DOHH2 (cell line): ENCODE measurements at regions not wholly inside any gene's neighbourhood (a gene's known extent, or its start where the extent isn't known, plus 50 kb on each side); places are given as distances from the start of the nearest gene placed in this dataset.

Experiments used
- EZH2phosphoT487 ChIP-seq: fragments of 200-600 bp; sonication (generic); IDR thresholded peaks from 2 replicates; pipeline ENCODE4 v1.6.1; 2017; ENCODE audit warnings: borderline replicate concordance, mild to moderate bottlenecking, antibody characterized with exemption, low read length, moderate library complexity, mixed read lengths
- TF ChIP-seq, protein P1 (sequence below): fragments of 200-600 bp; sonication (generic); IDR thresholded peaks from one replicate; pipeline ENCODE4 v1.5.1; 2014; ENCODE audit warnings: antibody characterized with exemption, mild to moderate bottlenecking, low read depth, low read length; ENCODE audit not compliant: poor library complexity, severe bottlenecking

DNA sequence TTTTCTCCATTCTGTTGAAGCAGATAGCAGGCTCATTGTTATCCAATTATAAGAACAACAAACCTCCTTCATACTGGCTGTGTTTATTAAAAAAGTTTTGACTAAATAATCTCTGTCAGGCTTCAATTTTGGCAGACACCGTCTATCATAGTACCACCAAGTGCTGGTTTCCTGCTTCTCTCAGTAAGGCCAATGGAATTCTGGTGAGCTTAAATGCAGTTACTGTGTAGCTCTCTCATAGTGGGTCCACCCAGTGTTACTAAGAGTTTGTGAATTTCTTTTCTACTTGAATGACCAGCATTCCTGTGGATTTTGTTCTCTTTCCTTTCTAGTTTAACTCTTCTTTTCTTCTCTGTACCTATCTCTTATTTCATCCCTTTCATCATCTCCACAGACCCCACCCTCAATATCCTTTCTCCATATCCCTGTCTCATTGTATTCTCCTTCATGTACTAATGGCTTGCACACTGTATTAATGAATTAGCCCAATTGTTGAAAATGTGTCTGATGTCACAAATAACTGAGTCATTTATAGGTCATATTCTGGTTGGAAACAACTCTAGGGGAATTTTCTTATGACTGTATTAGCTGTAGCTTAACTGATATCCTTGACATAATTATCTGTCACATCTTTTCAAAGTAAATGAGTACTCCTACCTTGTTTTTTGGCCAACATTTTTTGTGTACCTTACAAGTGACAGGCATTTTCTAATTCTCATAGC, 372.1 kb downstream of the FAT3 start:
- TF ChIP-seq, protein P1, sequence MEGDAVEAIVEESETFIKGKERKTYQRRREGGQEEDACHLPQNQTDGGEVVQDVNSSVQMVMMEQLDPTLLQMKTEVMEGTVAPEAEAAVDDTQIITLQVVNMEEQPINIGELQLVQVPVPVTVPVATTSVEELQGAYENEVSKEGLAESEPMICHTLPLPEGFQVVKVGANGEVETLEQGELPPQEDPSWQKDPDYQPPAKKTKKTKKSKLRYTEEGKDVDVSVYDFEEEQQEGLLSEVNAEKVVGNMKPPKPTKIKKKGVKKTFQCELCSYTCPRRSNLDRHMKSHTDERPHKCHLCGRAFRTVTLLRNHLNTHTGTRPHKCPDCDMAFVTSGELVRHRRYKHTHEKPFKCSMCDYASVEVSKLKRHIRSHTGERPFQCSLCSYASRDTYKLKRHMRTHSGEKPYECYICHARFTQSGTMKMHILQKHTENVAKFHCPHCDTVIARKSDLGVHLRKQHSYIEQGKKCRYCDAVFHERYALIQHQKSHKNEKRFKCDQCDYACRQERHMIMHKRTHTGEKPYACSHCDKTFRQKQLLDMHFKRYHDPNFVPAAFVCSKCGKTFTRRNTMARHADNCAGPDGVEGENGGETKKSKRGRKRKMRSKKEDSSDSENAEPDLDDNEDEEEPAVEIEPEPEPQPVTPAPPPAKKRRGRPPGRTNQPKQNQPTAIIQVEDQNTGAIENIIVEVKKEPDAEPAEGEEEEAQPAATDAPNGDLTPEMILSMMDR, result no peak
- TF ChIP-seq EZH2phosphoT487, result no peak
